Choroid plexus epithelial cell (primary cell): ENCODE measurements at regions not wholly inside any gene's neighbourhood (a gene's known extent, or its start where the extent isn't known, plus 50 kb on each side); places are given as distances from the start of the nearest gene placed in this dataset.

Experiments
- DNase-seq: peaks from one replicate; pipeline ENCODE4 v3.0.0-alpha.2; 2010; ENCODE audit warnings: low read depth
- H3K4me3 ChIP-seq: 2 replicates; pipeline ENCODE4 v1.5.1; 2011; ENCODE audit warnings: low read depth, mild to moderate bottlenecking, control low read depth, low read length, moderate library complexity
- CTCF ChIP-seq: conservative IDR thresholded peaks from 2 replicates; pipeline ENCODE4 v1.5.1; 2011; ENCODE audit warnings: low read depth, mild to moderate bottlenecking, control low read depth, inconsistent platforms, low read length, moderate library complexity

DNA sequence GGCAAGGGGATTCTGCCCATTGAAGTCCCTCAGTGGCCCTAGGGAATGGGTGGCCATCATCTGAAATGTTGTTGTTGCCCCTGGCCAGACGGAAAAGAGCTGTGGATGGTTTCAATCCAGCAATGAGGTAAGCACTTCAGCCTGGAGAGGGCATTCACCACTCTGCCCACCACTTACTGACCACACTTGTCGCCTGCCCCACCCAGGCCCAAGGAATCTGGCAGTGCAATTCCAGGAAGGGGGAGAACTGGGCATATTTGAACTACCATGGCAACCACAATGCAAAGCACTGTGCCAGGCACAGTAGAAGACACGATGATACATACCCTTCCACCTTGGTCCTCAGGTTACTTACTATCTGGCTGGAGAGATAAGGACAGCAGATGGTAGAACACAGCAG is 161.6 kb downstream of the PDGFRA start:
- H3K4me3 ChIP-seq: no peak overlapping the region
- TF ChIP-seq CTCF: no peak
- DNase-seq: no peak

DNA sequence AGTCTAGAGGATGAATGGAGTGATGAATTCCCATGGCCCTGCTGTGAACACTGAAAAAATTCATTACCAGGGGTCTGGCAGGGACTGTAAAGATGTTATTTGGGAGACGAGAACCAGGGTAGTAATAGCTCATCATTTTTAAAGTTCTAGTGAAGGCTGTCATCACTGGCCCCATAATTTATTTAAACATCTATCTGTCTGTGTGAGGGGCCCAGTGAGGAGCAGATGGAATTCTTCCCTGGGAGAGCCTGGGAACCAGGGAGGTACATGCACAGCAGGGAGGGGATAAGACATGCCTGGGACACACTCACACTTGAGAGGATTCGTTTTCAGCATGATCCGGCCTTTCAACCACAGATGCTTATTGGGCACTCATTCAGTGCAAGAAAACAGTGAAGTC is 162.0 kb downstream of the PDGFRA start:
- no peak for TF ChIP-seq CTCF
- no peak for DNase-seq
- H3K4me3 ChIP-seq: no peak overlapping the region

DNA sequence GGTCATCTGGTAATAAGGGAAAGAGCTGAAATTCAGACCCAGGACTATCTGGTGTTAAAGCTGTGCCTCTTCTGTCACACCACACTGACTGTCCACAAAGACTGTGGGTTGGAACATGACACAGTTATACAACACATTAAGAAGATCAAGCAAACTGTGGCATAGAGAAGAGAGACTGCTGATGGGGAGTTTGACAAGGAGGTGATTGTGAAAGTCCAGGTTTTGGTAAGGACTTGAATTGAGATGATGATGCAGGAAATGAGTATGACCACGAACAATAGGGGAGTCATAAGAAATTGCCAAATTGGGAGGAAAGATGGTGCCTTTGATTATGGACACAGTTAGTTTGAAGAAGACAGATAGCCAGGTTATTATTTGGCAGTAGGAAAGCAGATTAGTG is 163.4 kb downstream of the PDGFRA start:
- no peak overlapping the region for H3K4me3 ChIP-seq
- no peak for TF ChIP-seq CTCF
- no peak for DNase-seq

DNA sequence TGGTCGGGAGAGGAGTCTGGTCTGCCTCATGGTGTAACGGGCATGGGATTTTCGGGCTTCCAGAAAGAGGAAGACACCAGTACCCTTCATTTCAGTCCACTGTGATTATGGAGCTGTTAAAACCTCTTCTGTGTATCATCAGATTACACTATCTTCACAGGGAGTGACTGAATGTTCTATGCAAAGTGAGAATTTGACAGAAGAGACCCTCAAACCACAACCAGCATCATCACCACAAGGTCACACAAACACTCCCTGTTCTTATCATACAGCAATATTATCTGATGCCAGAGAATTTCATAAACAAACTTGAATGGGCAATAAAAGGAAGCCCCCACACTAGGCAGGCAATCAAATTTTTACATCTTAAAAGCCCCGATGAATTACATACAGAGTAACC is 164.2 kb downstream of the PDGFRA start:
- DNase-seq: no peak
- TF ChIP-seq CTCF: no peak
- no peak overlapping the region for H3K4me3 ChIP-seq

DNA sequence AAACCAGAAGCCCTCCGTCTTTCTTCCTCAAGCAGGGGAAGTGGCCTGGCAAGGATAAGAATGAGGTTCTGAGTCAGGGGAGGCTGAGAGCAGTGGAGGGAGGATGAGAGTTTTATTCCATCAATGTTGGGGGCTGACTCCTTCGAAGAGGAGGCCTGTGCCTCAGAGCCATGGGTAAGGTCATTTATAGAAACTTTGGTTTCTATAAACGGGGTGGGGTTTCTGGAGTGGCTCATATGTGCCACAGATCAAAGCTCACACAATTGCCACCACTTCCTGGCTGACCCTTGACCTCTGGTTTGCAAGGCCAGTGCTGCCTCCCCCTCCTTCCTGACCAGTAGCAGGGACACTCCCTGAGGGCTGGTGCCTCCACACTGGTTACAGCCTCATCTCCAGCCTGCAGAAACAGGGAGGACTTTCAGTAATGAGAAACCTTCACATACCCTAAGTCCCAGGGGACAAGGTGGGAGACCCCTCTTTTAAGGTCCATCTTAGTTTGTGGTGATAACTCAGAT is 166.0 kb downstream of the PDGFRA start:
- no peak for DNase-seq
- no peak for TF ChIP-seq CTCF
- H3K4me3 ChIP-seq: no peak overlapping the region

- peak; percentile 8 for DNase-seq
- no peak for TF ChIP-seq CTCF
- H3K4me3 ChIP-seq: no peak overlapping the region
Observed at GRCh38 chr4:54400188-54400587, 171.1 kb downstream of the PDGFRA start.

DNA sequence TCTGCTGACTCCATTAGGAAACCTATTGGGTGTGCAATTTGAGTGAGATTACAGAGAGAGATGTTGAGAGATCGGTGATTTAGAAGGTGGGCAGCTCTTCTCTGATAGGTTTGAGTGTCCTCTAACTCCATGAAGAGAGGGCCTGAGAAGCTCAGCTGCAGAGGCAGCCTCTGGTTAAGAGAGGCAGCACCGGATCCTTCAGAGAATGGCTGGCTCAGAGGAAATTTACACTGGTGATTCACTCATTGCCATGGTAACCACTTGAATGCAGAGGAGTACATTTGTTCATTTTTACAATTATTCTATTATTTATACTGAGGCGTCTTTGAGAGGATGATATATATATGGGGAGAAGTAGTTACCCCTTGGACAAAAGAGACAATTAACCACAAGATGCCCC is 171.7 kb downstream of the PDGFRA start:
- no peak for TF ChIP-seq CTCF
- no peak overlapping the region for H3K4me3 ChIP-seq
- DNase-seq: peak; percentile 85
